NK-92 treated with Interleukin-12 subunit alpha and Interleukin-12 subunit beta, amount 100 ng/mL, for 24 hours (cell line): ENCODE measurements at regions not wholly inside any gene's neighbourhood (a gene's known extent, or its start where the extent isn't known, plus 50 kb on each side); places are given as distances from the start of the nearest gene placed in this dataset.
"Not testable (repeated sequence)": the region's sequence is repeated elsewhere in the genome, so short reads cannot be mapped to it uniquely, and the experiment has no call there.

Source experiments
- DNase-seq: peaks from one replicate; lab custom pipeline; 2025; lab: John Stamatoyannopoulos, UW

- DNase-seq = no peak
Observed at GRCh38 chr18:22566703-22567420, 149.1 kb upstream of the CTAGE1 start.

- DNase-seq = no peak
Observed at GRCh38 chr18:22567794-22568193, 150.1 kb upstream of the CTAGE1 start.

- DNase-seq = no peak
Observed at GRCh38 chr18:22570492-22570891, 152.8 kb upstream of the CTAGE1 start.

- DNase-seq = no peak
Observed at GRCh38 chr18:22572341-22572740, 154.6 kb upstream of the CTAGE1 start.

- DNase-seq = no peak
Observed at GRCh38 chr18:22579271-22579670, 161.6 kb upstream of the CTAGE1 start.

GRCh38 chr18:22585333-22585732, 167.6 kb upstream of the CTAGE1 start:
- no peak for DNase-seq

- DNase-seq = no peak
Observed at GRCh38 chr18:22585821-22586220, 168.1 kb upstream of the CTAGE1 start.

- DNase-seq = no peak
Observed at GRCh38 chr18:22591222-22591621, 173.5 kb upstream of the CTAGE1 start.

GRCh38 chr18:22594155-22594690, 176.5 kb upstream of the CTAGE1 start:
- DNase-seq = no peak

GRCh38 chr18:22601481-22601880, 183.8 kb upstream of the CTAGE1 start:
- no peak for DNase-seq

GRCh38 chr18:22602456-22602855, 184.7 kb upstream of the CTAGE1 start:
- not testable (repeated sequence) for DNase-seq

- DNase-seq = no peak
Observed at GRCh38 chr18:22603902-22604301, 186.2 kb upstream of the CTAGE1 start.

GRCh38 chr18:22604390-22604985, 186.8 kb upstream of the CTAGE1 start:
- DNase-seq = no peak

GRCh38 chr18:22604986-22605421, 187.3 kb upstream of the CTAGE1 start:
- DNase-seq = no peak

- DNase-seq = no peak
Observed at GRCh38 chr18:22605736-22606135, 188.0 kb upstream of the CTAGE1 start.

- no peak for DNase-seq
Observed at GRCh38 chr18:22606563-22607283, 189.0 kb upstream of the CTAGE1 start.

GRCh38 chr18:22607284-22607635, 189.5 kb upstream of the CTAGE1 start:
- no peak for DNase-seq

GRCh38 chr18:22608847-22609246, 191.1 kb upstream of the CTAGE1 start:
- no peak for DNase-seq

GRCh38 chr18:22609642-22610041, 191.9 kb upstream of the CTAGE1 start:
- no peak for DNase-seq

GRCh38 chr18:22613058-22613690, 195.5 kb upstream of the CTAGE1 start:
- no peak for DNase-seq

GRCh38 chr18:22613788-22614187, 196.1 kb upstream of the CTAGE1 start:
- DNase-seq = no peak

- no peak for DNase-seq
Observed at GRCh38 chr18:22623513-22623912, 205.8 kb upstream of the CTAGE1 start.

GRCh38 chr18:22624176-22624575, 206.5 kb upstream of the CTAGE1 start:
- DNase-seq = no peak
